ENCODE measurements at regions not wholly inside any gene's neighbourhood (a gene's known extent, or its start where the extent isn't known, plus 50 kb on each side); places are given as distances from the start of the nearest gene placed in this dataset.

DNA sequence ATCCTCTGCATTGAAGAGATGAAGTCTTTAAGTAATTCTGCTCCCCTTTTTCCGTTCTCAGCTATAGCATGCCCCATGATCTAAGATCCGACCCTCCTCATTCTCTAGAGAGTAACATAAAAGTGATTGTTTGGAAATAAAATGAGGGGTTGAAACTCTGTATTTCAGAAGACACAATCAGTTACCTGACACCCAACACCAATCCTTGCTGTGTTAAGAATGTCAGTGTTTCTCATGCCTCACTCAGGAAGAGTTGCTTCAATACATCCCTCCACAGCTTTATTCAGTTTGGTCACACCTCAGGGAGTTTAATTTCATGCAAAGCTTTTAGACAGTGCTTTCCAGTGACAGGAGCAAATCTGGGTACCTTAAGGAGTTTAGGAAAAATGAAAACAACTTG is 49.9 kb upstream of the RBBP8 start:
- ATAC-seq (replicated peaks in 1 of 2) (no peak), DNase-seq (no peak)
- Mint-ChIP-seq H3K36me3 (ENCODE audit: insufficient read depth in 2 of 2) (peaks cover 2 to 3% of the 10 kb centered on the region in 2 donors), H3K27ac (no peak overlapping the region), H3K4me1 (ENCODE audit: low read depth) (no peaks in the 10 kb centered on the region), H3K9me3 (peaks cover 0 to 2% of the 10 kb centered on the region in 2 donors), H3K4me3 (no peak overlapping the region), H3K27me3 (ENCODE audit: low read depth) (peaks cover 20% of the 10 kb centered on the region)
